Calu3 (cell line): ENCODE measurements at regions not wholly inside any gene's neighbourhood (a gene's known extent, or its start where the extent isn't known, plus 50 kb on each side); places are given as distances from the start of the nearest gene placed in this dataset.

Source experiments
- BruUV-seq: library from RNA; stranded (reverse); fragments of 400-500 nt; replicated peaks from 2 replicates; lab custom pipeline; 2021; lab: Mats Ljungman, UMichigan
- CTCF ChIA-PET: fragments of 300-600 bp; sonication (Branson Sonifier 250); formaldehyde crosslinking; loops from one replicate; lab custom pipeline; 2022; ENCODE audit warnings: antibody characterized with exemption; lab: Charles Lee
- DNase-seq: peaks from one replicate; pipeline ENCODE4 v3.0.0; 2022
- H3K27ac Mint-ChIP-seq: one replicate; pipeline ENCODE4 v1.8.0; 2022; ENCODE audit warnings: mixed read lengths; ENCODE audit not compliant: unreplicated experiment
- H3K27me3 Mint-ChIP-seq: one replicate; pipeline ENCODE4 v1.8.0; 2022; ENCODE audit warnings: mixed read lengths; ENCODE audit not compliant: unreplicated experiment
- H3K36me3 Mint-ChIP-seq: one replicate; pipeline ENCODE4 v1.8.0; 2022; ENCODE audit warnings: mild to moderate bottlenecking, moderate library complexity, mixed read lengths; ENCODE audit not compliant: insufficient read depth, unreplicated experiment
- H3K4me1 Mint-ChIP-seq: one replicate; pipeline ENCODE4 v1.8.0; 2022; ENCODE audit warnings: mild to moderate bottlenecking, low read depth, mixed read lengths; ENCODE audit not compliant: unreplicated experiment
- H3K4me3 Mint-ChIP-seq: one replicate; pipeline ENCODE4 v1.8.0; 2022; ENCODE audit warnings: mild to moderate bottlenecking, low read depth, moderate library complexity, mixed read lengths; ENCODE audit not compliant: unreplicated experiment
- H3K9me3 Mint-ChIP-seq: one replicate; pipeline ENCODE4 v1.8.0; 2022; ENCODE audit warnings: low read depth, mixed read lengths; ENCODE audit not compliant: unreplicated experiment
- CTCF ChIP-seq: fragments of 200-600 bp; IDR thresholded peaks from one replicate; pipeline ENCODE4 v1.8.0; 2022; ENCODE audit warnings: antibody characterized with exemption; ENCODE audit not compliant: unreplicated experiment
- intact Hi-C: fragments of 100-400 bp; cut with micrococcal nuclease; formaldehyde crosslinking; loops from one replicate; pipeline ENCODE4 v1.10.0; 2022; ENCODE audit not compliant: unreplicated experiment

DNA sequence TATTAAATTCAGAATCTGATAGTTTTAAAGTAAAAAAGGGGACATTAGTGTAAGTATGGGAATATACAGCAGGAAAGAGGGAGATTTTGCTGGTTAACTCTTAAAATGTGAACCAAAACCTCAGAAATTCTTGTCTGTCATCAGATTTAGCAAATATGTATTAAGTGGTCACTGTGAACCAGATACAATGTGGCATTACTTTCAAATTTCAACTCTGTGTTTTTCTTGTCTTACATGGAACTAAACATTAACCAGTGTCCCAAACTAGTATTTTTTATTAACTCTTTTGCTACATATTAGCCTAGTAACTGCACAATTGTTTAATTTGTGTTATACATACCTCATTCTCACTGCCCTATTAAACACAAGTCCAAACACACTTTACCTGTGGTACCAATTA lies 259.9 kb upstream of the RASA1 start:
- H3K27me3 Mint-ChIP-seq, result no peaks in the 10 kb centered on the region

DNA sequence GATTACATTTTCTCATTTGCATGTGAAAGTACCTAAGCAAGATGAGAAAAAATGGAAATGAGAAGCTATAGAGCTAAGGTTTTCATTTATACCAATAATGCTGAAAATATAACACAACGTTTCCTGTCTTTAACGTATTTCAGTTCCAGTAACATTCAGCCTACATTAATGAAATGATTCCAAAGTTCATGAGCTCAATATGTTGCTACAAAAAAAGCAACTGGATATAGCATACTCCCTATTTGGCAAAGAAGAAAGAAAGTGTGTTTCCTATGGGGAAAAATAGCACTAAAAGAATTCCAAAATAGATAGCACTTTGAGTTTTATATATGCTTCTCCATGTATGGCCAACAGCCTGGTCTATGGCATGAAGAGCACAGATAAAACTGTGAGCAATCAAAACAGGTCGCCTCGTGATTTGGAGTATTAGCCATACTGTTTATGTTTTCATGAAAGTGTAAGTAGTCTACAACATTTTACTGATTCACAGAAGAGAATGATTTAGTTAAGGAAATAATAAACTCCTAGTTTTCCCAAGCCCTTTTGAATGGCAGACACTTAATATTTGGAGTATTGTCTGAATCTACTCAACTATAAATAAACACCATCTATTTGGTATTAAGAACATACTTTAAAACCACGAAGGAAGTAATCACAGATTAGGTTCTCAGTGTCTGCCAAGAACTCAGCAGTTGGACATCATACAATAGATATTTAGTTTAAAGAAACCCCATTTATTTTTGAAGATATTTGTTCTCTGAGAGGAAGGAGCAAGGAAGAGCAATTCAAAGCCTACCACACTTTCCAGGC lies 258.7 kb upstream of the RASA1 start:
- no peak for DNase-seq
- BruUV-seq, result no TSS peak
- no peaks in the 10 kb centered on the region for H3K36me3 Mint-ChIP-seq
- peaks cover 14% of the 10 kb centered on the region for H3K4me1 Mint-ChIP-seq
- intact Hi-C loops, result no loop called here
- no peak for TF ChIP-seq CTCF
- H3K4me3 Mint-ChIP-seq, result no peak overlapping the region
- no peaks in the 10 kb centered on the region for H3K9me3 Mint-ChIP-seq
- H3K27ac Mint-ChIP-seq, result no peak overlapping the region
- CTCF ChIA-PET, result interaction anchor here (0.7 to 2.6 kb wide), 2 partner anchors 129 to 1548 kb away, joined by 3 to 7 read pairs; no protein-coding TSS in a partner anchor
- no peaks in the 10 kb centered on the region for H3K27me3 Mint-ChIP-seq

More for the DNA sequence above, 259.9 kb upstream of the RASA1 start:
- BruUV-seq, result no TSS peak
- DNase-seq, result no peak
- intact Hi-C loops, result no loop called here
- no peak for TF ChIP-seq CTCF
- no peak overlapping the region for H3K4me3 Mint-ChIP-seq
- H3K4me1 Mint-ChIP-seq, result peaks cover 14% of the 10 kb centered on the region
- no peaks in the 10 kb centered on the region for H3K9me3 Mint-ChIP-seq
- no peak overlapping the region for H3K27ac Mint-ChIP-seq
- CTCF ChIA-PET, result interaction anchor here (0.6 kb wide), 1 partner anchor 781 kb away, joined by 3 read pairs; no protein-coding TSS in a partner anchor
- no peaks in the 10 kb centered on the region for H3K36me3 Mint-ChIP-seq

DNA sequence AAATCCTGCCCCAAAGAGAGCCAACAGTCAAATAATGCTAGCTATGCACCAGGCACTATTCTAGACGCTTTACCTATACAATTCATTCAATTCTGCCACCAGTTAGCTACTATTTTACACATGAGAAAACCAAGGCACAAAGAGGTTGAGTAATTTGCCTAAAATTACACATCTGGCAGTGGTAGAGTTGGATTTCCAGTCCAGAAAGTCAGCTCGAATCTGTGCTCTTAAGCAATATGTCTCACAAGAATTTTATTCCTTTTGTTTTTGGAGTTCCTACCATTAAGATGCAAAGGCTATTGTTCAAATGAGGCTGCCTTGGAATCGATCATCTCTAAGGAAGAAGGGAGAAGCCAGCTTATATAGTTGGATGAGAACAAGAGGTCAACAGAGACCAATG lies 256.9 kb upstream of the RASA1 start:
- no peak overlapping the region for H3K27ac Mint-ChIP-seq
- no peaks in the 10 kb centered on the region for H3K36me3 Mint-ChIP-seq
- no peaks in the 10 kb centered on the region for H3K27me3 Mint-ChIP-seq
- no peaks in the 10 kb centered on the region for H3K9me3 Mint-ChIP-seq
- CTCF ChIA-PET, result interaction anchor here (0.5 to 2.6 kb wide), 4 partner anchors 24 to 130 kb away, joined by 3 to 7 read pairs (median 6); no protein-coding TSS in a partner anchor
- DNase-seq, result no peak
- intact Hi-C loops, result loop anchor here (2.0 to 10.0 kb wide), 2 partner anchors 24 to 316 kb away; no protein-coding TSS in a partner anchor
- TF ChIP-seq CTCF, result no peak
- no peak overlapping the region for H3K4me3 Mint-ChIP-seq
- peaks cover 14% of the 10 kb centered on the region for H3K4me1 Mint-ChIP-seq
- no TSS peak for BruUV-seq

GRCh38 chr5:87015901-87016300 lies 251.8 kb upstream of the RASA1 start:
- CTCF ChIA-PET, result no interaction called here
- no peak for TF ChIP-seq CTCF
- H3K4me1 Mint-ChIP-seq, result peaks cover 21% of the 10 kb centered on the region
- H3K27ac Mint-ChIP-seq, result no peak overlapping the region
- H3K9me3 Mint-ChIP-seq, result no peaks in the 10 kb centered on the region
- H3K27me3 Mint-ChIP-seq, result no peaks in the 10 kb centered on the region
- intact Hi-C loops, result loop anchor here (10.0 kb wide), 1 partner anchor 321 kb away; no protein-coding TSS in a partner anchor
- DNase-seq, result no peak
- no TSS peak for BruUV-seq
- no peak overlapping the region for H3K4me3 Mint-ChIP-seq
- no peaks in the 10 kb centered on the region for H3K36me3 Mint-ChIP-seq
